PC-3 (cell line): ENCODE measurements at regions not wholly inside any gene's neighbourhood (a gene's known extent, or its start where the extent isn't known, plus 50 kb on each side); places are given as distances from the start of the nearest gene placed in this dataset.

Experiments
- EZH2 ChIP-seq: fragments of 300-600 bp; sonication (generic); IDR thresholded peaks from one replicate; pipeline ENCODE4 v1.6.1; 2017; ENCODE audit warnings: antibody characterized with exemption, mild to moderate bottlenecking, low read length; ENCODE audit not compliant: unreplicated experiment
- EZH2phosphoT487 ChIP-seq: fragments of 300-600 bp; sonication (generic); IDR thresholded peaks from 2 replicates; pipeline ENCODE4 v1.6.1; 2018; ENCODE audit warnings: mild to moderate bottlenecking, antibody characterized with exemption, low read length, borderline replicate concordance
- TF ChIP-seq, protein P1 (sequence below): fragments of 300-600 bp; sonication (generic); conservative IDR thresholded peaks from 2 replicates; pipeline ENCODE4 v1.5.1; 2017; ENCODE audit warnings: antibody characterized with exemption, low read depth, mild to moderate bottlenecking, low read length

DNA sequence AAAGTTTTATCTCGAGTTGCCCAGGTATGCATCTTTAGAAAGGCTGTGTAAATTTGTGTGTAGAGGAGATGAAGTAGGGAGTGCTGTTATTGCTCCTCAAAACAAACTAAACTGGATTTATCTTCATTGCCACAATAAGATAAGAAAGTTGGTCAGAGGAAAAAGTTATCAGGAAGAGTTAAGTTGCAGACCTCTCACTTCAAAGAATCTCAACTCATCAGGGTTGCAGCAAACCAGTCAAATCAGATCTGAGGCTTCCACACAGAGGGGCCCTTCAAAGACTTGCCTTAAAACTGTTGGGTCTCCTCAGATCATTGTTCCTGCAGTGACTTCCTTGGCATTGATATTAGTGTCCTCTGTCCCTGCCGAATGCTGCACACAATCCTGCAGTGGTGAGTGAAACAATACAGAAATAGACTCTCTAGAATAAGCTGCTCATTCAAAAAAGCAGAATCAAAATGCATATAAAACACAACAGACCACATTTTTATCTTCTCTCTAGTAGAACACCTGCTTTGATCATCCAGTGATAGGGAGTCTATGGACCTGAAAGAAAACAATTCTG is 191.2 kb upstream of the CBLB start:
- TF ChIP-seq, protein P1, sequence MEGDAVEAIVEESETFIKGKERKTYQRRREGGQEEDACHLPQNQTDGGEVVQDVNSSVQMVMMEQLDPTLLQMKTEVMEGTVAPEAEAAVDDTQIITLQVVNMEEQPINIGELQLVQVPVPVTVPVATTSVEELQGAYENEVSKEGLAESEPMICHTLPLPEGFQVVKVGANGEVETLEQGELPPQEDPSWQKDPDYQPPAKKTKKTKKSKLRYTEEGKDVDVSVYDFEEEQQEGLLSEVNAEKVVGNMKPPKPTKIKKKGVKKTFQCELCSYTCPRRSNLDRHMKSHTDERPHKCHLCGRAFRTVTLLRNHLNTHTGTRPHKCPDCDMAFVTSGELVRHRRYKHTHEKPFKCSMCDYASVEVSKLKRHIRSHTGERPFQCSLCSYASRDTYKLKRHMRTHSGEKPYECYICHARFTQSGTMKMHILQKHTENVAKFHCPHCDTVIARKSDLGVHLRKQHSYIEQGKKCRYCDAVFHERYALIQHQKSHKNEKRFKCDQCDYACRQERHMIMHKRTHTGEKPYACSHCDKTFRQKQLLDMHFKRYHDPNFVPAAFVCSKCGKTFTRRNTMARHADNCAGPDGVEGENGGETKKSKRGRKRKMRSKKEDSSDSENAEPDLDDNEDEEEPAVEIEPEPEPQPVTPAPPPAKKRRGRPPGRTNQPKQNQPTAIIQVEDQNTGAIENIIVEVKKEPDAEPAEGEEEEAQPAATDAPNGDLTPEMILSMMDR = no peak
- TF ChIP-seq EZH2phosphoT487 = no peak
- TF ChIP-seq EZH2 = no peak
